ENCODE measurements at regions not wholly inside any gene's neighbourhood (a gene's known extent, or its start where the extent isn't known, plus 50 kb on each side); places are given as distances from the start of the nearest gene placed in this dataset.

DNA sequence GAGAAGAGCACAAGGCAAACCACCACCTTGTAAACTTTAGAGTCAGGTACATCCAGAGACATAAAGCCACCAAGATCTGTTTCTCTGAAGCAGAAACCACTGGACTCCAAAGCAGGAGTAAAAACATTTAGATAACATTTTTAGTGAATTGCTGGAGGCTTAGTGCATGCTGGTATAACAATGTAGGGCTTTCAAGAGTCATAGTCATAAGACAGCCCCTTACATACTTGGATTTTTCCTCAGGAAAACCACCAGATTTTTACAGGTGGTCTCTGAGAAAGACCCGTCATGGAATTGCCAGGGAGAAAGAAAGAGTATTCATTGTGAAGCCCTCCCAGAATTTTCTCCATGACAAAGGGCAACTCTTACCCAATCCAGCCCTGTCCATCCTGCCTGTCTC lies 434.5 kb upstream of the NAALADL2 start:
- H3K9me3 Mint-ChIP-seq (ENCODE audit: unreplicated experiment) = no peaks in the 10 kb centered on the region
- no peaks in the 10 kb centered on the region for H3K27me3 Mint-ChIP-seq (ENCODE audit: unreplicated experiment)
- no peak overlapping the region for H3K27ac Mint-ChIP-seq (ENCODE audit: unreplicated experiment)
- H3K4me3 Mint-ChIP-seq (ENCODE audit: unreplicated experiment) = no peak overlapping the region
- no peaks in the 10 kb centered on the region for H3K4me1 Mint-ChIP-seq (ENCODE audit: unreplicated experiment)
- H3K36me3 Mint-ChIP-seq (ENCODE audit: low read depth, unreplicated experiment) = no peaks in the 10 kb centered on the region
- DNase-seq (ENCODE audit: low spot score) = no peak
- TF ChIP-seq, protein P1, sequence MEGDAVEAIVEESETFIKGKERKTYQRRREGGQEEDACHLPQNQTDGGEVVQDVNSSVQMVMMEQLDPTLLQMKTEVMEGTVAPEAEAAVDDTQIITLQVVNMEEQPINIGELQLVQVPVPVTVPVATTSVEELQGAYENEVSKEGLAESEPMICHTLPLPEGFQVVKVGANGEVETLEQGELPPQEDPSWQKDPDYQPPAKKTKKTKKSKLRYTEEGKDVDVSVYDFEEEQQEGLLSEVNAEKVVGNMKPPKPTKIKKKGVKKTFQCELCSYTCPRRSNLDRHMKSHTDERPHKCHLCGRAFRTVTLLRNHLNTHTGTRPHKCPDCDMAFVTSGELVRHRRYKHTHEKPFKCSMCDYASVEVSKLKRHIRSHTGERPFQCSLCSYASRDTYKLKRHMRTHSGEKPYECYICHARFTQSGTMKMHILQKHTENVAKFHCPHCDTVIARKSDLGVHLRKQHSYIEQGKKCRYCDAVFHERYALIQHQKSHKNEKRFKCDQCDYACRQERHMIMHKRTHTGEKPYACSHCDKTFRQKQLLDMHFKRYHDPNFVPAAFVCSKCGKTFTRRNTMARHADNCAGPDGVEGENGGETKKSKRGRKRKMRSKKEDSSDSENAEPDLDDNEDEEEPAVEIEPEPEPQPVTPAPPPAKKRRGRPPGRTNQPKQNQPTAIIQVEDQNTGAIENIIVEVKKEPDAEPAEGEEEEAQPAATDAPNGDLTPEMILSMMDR (IDR thresholded peaks at IDR 0.05; ENCODE audit: unreplicated experiment) = no peak

DNA sequence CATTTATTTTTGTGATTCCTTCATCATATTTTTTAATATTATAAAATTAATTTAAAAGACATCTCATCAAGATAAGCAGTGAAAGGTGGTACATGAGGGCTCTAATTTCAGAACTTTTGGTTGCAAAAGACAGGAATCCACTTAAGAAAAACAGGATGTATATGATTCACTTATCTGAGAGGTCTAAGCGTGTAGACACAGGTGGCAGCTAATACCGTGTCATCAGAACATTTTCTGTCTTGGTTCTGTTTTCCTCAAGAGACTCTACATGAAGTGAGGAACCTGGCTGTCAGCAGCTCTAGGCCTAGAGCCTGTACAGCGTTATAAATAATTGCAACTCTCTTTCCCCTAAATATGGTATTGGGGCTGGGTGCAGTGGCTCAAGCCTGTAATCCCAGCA lies 433.7 kb upstream of the NAALADL2 start:
- H3K27me3 Mint-ChIP-seq (ENCODE audit: unreplicated experiment) = no peaks in the 10 kb centered on the region
- no peaks in the 10 kb centered on the region for H3K4me1 Mint-ChIP-seq (ENCODE audit: unreplicated experiment)
- no peaks in the 10 kb centered on the region for H3K9me3 Mint-ChIP-seq (ENCODE audit: unreplicated experiment)
- H3K36me3 Mint-ChIP-seq (ENCODE audit: low read depth, unreplicated experiment) = no peaks in the 10 kb centered on the region
- no peak for DNase-seq (ENCODE audit: low spot score)
- no peak overlapping the region for H3K27ac Mint-ChIP-seq (ENCODE audit: unreplicated experiment)
- TF ChIP-seq, protein P1 (IDR thresholded peaks at IDR 0.05; ENCODE audit: unreplicated experiment) = no peak
- no peak overlapping the region for H3K4me3 Mint-ChIP-seq (ENCODE audit: unreplicated experiment)

DNA sequence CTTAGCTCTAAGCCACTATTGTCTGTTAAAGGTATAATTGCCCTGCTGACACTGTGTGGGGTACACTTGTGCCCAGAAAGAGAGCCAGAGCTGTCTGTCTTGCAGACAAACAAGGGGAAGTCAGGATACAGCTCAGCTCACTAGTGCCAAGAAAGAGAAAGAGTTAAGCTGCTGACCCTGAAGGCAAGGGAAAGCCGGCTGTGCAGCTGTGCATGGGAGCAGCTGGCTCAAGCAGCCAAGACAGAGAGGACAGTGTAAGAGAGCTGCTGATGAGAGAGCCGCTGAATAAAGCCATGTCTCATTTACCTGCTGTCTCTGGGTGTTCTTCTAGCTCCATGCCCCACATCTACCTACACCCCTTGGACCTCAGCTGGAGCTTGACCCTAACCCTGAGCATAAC lies 428.1 kb upstream of the NAALADL2 start:
- H3K9me3 Mint-ChIP-seq (ENCODE audit: unreplicated experiment) = no peaks in the 10 kb centered on the region
- no peaks in the 10 kb centered on the region for H3K36me3 Mint-ChIP-seq (ENCODE audit: low read depth, unreplicated experiment)
- peaks cover 2% of the 10 kb centered on the region for H3K27me3 Mint-ChIP-seq (ENCODE audit: unreplicated experiment)
- no peak overlapping the region for H3K4me3 Mint-ChIP-seq (ENCODE audit: unreplicated experiment)
- no peaks in the 10 kb centered on the region for H3K4me1 Mint-ChIP-seq (ENCODE audit: unreplicated experiment)
- TF ChIP-seq, protein P1 (IDR thresholded peaks at IDR 0.05; ENCODE audit: unreplicated experiment) = no peak
- H3K27ac Mint-ChIP-seq (ENCODE audit: unreplicated experiment) = no peak overlapping the region
- no peak for DNase-seq (ENCODE audit: low spot score)

DNA sequence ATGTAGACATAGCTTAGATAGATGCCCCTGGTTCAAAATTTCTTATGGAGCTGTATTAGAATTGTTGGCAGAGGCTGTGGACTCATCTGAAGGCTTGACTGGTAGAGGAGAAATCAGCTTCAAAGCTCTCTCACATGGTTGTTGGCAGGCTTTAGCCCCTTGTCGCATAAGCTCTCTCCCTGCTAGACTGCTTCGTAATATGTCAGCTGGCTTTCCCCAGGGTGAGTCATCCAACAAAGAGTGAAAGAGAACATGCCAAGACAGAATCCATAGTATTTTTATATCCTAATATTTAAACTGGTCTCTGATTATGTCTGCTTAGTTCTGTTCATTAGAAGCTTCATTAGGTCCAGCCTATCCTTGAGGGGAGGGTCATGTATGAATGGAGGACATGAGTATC lies 427.4 kb upstream of the NAALADL2 start:
- H3K36me3 Mint-ChIP-seq (ENCODE audit: low read depth, unreplicated experiment) = no peaks in the 10 kb centered on the region
- TF ChIP-seq, protein P1 (IDR thresholded peaks at IDR 0.05; ENCODE audit: unreplicated experiment) = no peak
- no peak for DNase-seq (ENCODE audit: low spot score)

DNA sequence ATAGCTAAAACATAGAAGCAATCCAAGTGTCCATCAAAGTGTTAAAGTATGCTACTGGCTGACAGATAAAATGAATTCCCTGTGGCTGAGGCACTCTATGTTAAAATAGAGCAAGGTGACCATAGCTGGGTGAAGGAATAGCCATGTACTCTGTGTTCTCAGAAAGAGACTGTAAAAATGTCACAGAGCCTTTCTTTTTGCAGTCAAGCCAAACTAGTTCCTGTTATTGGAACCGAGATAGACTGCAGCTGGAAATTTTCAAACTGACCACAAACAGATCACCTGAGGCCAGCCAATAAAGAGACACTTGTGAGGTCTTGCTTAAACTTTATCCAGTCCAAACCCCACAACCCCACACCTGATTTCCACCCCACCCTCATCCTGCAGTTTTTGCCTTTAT lies 422.8 kb upstream of the NAALADL2 start:
- Mint-ChIP-seq H3K4me1 (ENCODE audit: unreplicated experiment) (peaks cover 8% of the 10 kb centered on the region), H3K4me3 (ENCODE audit: unreplicated experiment) (no peak overlapping the region), H3K9me3 (ENCODE audit: unreplicated experiment) (no peaks in the 10 kb centered on the region), H3K27ac (ENCODE audit: unreplicated experiment) (no peak overlapping the region), H3K36me3 (ENCODE audit: low read depth, unreplicated experiment) (no peaks in the 10 kb centered on the region), H3K27me3 (ENCODE audit: unreplicated experiment) (peaks cover 2% of the 10 kb centered on the region)
- no peak for DNase-seq (ENCODE audit: low spot score)
- TF ChIP-seq, protein P1 (IDR thresholded peaks at IDR 0.05; ENCODE audit: unreplicated experiment) = no peak

More for the DNA sequence above, 427.4 kb upstream of the NAALADL2 start:
- Mint-ChIP-seq H3K27ac (ENCODE audit: unreplicated experiment) (no peak overlapping the region), H3K4me3 (ENCODE audit: unreplicated experiment) (no peak overlapping the region), H3K27me3 (ENCODE audit: unreplicated experiment) (peaks cover 4% of the 10 kb centered on the region), H3K9me3 (ENCODE audit: unreplicated experiment) (no peaks in the 10 kb centered on the region), H3K4me1 (ENCODE audit: unreplicated experiment) (no peaks in the 10 kb centered on the region)

Measured in endothelial cell (in vitro differentiated cells).